ENCODE measurements at regions not wholly inside any gene's neighbourhood (a gene's known extent, or its start where the extent isn't known, plus 50 kb on each side); places are given as distances from the start of the nearest gene placed in this dataset.

GRCh38 chr9:87107072-87107471, 159.8 kb upstream of the GAS1 start:
- Histone ChIP-seq H3K4me2 (ENCODE audit: low read depth, low read length, poor library complexity, severe bottlenecking) (no peak overlapping the region), H3K9me3 (ENCODE audit: low read length) (no peaks in the 10 kb centered on the region), H3K9me2 (replicated peaks; ENCODE audit: insufficient read depth, low read length) (no peaks in the 10 kb centered on the region)

GRCh38 chr9:87108661-87109060, 161.4 kb upstream of the GAS1 start:
- Histone ChIP-seq H3K9ac (ENCODE audit: low read length) (no peak overlapping the region), H2AFZ (ENCODE audit: low read length) (no peak overlapping the region), H3K9me3 (ENCODE audit: low read length) (no peaks in the 10 kb centered on the region), H3K27ac (ENCODE audit: low read length) (no peak overlapping the region), H3K36me3 (ENCODE audit: insufficient read depth, low read length) (no peaks in the 10 kb centered on the region), H3K4me1 (ENCODE audit: low read length) (no peaks in the 10 kb centered on the region), H3K9me2 (replicated peaks; ENCODE audit: insufficient read depth, low read length) (no peaks in the 10 kb centered on the region), H3K27me3 (ENCODE audit: low read length) (0 out of 2 replicates have a peak, but pooled peaks cover 4% of the 10 kb centered on the region), H3K79me2 (ENCODE audit: low read length) (no peaks in the 10 kb centered on the region), H3K4me2 (ENCODE audit: low read depth, low read length, poor library complexity, severe bottlenecking) (no peak overlapping the region), H4K20me1 (ENCODE audit: insufficient read depth, low read depth, low read length) (no peaks in the 10 kb centered on the region), H3K4me3 (ENCODE audit: low read length) (no peak overlapping the region)
- no peak for DNase-seq

More at GRCh38 chr9:87107072-87107471, 159.8 kb upstream of the GAS1 start:
- Histone ChIP-seq H3K27ac (ENCODE audit: low read length) (no peak overlapping the region), H2AFZ (ENCODE audit: low read length) (no peak overlapping the region), H3K4me3 (ENCODE audit: low read length) (no peak overlapping the region), H3K79me2 (ENCODE audit: low read length) (no peaks in the 10 kb centered on the region), H3K36me3 (ENCODE audit: insufficient read depth, low read length) (no peaks in the 10 kb centered on the region), H3K4me1 (ENCODE audit: low read length) (no peaks in the 10 kb centered on the region), H4K20me1 (ENCODE audit: insufficient read depth, low read depth, low read length) (no peaks in the 10 kb centered on the region), H3K9ac (ENCODE audit: low read length) (no peak overlapping the region), H3K27me3 (ENCODE audit: low read length) (0 out of 2 replicates have a peak, but pooled peaks cover 4% of the 10 kb centered on the region)
- DNase-seq = peak; percentile 40

GRCh38 chr9:87109231-87109631, 161.9 kb upstream of the GAS1 start:
- DNase-seq = no peak
- Histone ChIP-seq H3K27ac (ENCODE audit: low read length) (no peak overlapping the region), H4K20me1 (ENCODE audit: insufficient read depth, low read depth, low read length) (no peaks in the 10 kb centered on the region), H3K4me3 (ENCODE audit: low read length) (no peak overlapping the region), H3K79me2 (ENCODE audit: low read length) (no peaks in the 10 kb centered on the region), H3K9me2 (replicated peaks; ENCODE audit: insufficient read depth, low read length) (no peaks in the 10 kb centered on the region), H3K9me3 (ENCODE audit: low read length) (no peaks in the 10 kb centered on the region), H3K4me1 (ENCODE audit: low read length) (no peaks in the 10 kb centered on the region), H2AFZ (ENCODE audit: low read length) (no peak overlapping the region), H3K36me3 (ENCODE audit: insufficient read depth, low read length) (no peaks in the 10 kb centered on the region), H3K4me2 (ENCODE audit: low read depth, low read length, poor library complexity, severe bottlenecking) (no peak overlapping the region), H3K27me3 (ENCODE audit: low read length) (0 out of 2 replicates have a peak, but pooled peaks cover 4% of the 10 kb centered on the region), H3K9ac (ENCODE audit: low read length) (no peak overlapping the region)

GRCh38 chr9:87109851-87110250, 162.5 kb upstream of the GAS1 start:
- H3K9me2 ChIP-seq (replicated peaks; ENCODE audit: insufficient read depth, low read length) = no peaks in the 10 kb centered on the region
- H3K4me3 ChIP-seq (ENCODE audit: low read length) = no peak overlapping the region
- 0 out of 2 replicates have a peak, but pooled peaks cover 4% of the 10 kb centered on the region for H3K27me3 ChIP-seq (ENCODE audit: low read length)
- no peaks in the 10 kb centered on the region for H3K4me1 ChIP-seq (ENCODE audit: low read length)
- H3K36me3 ChIP-seq (ENCODE audit: insufficient read depth, low read length) = no peaks in the 10 kb centered on the region
- no peak for DNase-seq
- H3K9ac ChIP-seq (ENCODE audit: low read length) = no peak overlapping the region
- H2AFZ ChIP-seq (ENCODE audit: low read length) = no peak overlapping the region
- H4K20me1 ChIP-seq (ENCODE audit: insufficient read depth, low read depth, low read length) = no peaks in the 10 kb centered on the region
- H3K79me2 ChIP-seq (ENCODE audit: low read length) = no peaks in the 10 kb centered on the region
- no peaks in the 10 kb centered on the region for H3K9me3 ChIP-seq (ENCODE audit: low read length)
- no peak overlapping the region for H3K4me2 ChIP-seq (ENCODE audit: low read depth, low read length, poor library complexity, severe bottlenecking)
- no peak overlapping the region for H3K27ac ChIP-seq (ENCODE audit: low read length)

GRCh38 chr9:87111010-87111409, 163.7 kb upstream of the GAS1 start:
- no peak overlapping the region for H3K9ac ChIP-seq (ENCODE audit: low read length)
- DNase-seq = no peak
- H4K20me1 ChIP-seq (ENCODE audit: insufficient read depth, low read depth, low read length) = no peaks in the 10 kb centered on the region
- H3K4me2 ChIP-seq (ENCODE audit: low read depth, low read length, poor library complexity, severe bottlenecking) = no peak overlapping the region
- no peak overlapping the region for H2AFZ ChIP-seq (ENCODE audit: low read length)
- H3K27me3 ChIP-seq (ENCODE audit: low read length) = no peaks in the 10 kb centered on the region
- no peaks in the 10 kb centered on the region for H3K9me2 ChIP-seq (replicated peaks; ENCODE audit: insufficient read depth, low read length)
- no peak overlapping the region for H3K27ac ChIP-seq (ENCODE audit: low read length)
- no peak overlapping the region for H3K4me3 ChIP-seq (ENCODE audit: low read length)
- H3K4me1 ChIP-seq (ENCODE audit: low read length) = no peaks in the 10 kb centered on the region
- no peaks in the 10 kb centered on the region for H3K36me3 ChIP-seq (ENCODE audit: insufficient read depth, low read length)
- H3K79me2 ChIP-seq (ENCODE audit: low read length) = no peaks in the 10 kb centered on the region
- H3K9me3 ChIP-seq (ENCODE audit: low read length) = no peaks in the 10 kb centered on the region

GRCh38 chr9:87112656-87113055, 165.3 kb upstream of the GAS1 start:
- Histone ChIP-seq H3K9me3 (ENCODE audit: low read length) (no peaks in the 10 kb centered on the region), H3K9ac (ENCODE audit: low read length) (no peak overlapping the region), H4K20me1 (ENCODE audit: insufficient read depth, low read depth, low read length) (no peaks in the 10 kb centered on the region), H3K36me3 (ENCODE audit: insufficient read depth, low read length) (no peaks in the 10 kb centered on the region), H3K27me3 (ENCODE audit: low read length) (no peaks in the 10 kb centered on the region), H3K9me2 (replicated peaks; ENCODE audit: insufficient read depth, low read length) (no peaks in the 10 kb centered on the region), H2AFZ (ENCODE audit: low read length) (no peak overlapping the region), H3K27ac (ENCODE audit: low read length) (no peak overlapping the region), H3K79me2 (ENCODE audit: low read length) (no peaks in the 10 kb centered on the region), H3K4me3 (ENCODE audit: low read length) (no peak overlapping the region), H3K4me2 (ENCODE audit: low read depth, low read length, poor library complexity, severe bottlenecking) (no peak overlapping the region), H3K4me1 (ENCODE audit: low read length) (no peaks in the 10 kb centered on the region)
- no peak for DNase-seq

GRCh38 chr9:87113874-87114273, 166.6 kb upstream of the GAS1 start:
- Histone ChIP-seq H3K4me2 (ENCODE audit: low read depth, low read length, poor library complexity, severe bottlenecking) (no peak overlapping the region), H4K20me1 (ENCODE audit: insufficient read depth, low read depth, low read length) (no peaks in the 10 kb centered on the region), H3K27ac (ENCODE audit: low read length) (no peak overlapping the region), H3K4me3 (ENCODE audit: low read length) (no peak overlapping the region), H3K4me1 (ENCODE audit: low read length) (no peaks in the 10 kb centered on the region), H3K36me3 (ENCODE audit: insufficient read depth, low read length) (no peaks in the 10 kb centered on the region), H3K79me2 (ENCODE audit: low read length) (no peaks in the 10 kb centered on the region), H3K27me3 (ENCODE audit: low read length) (no peaks in the 10 kb centered on the region), H3K9ac (ENCODE audit: low read length) (no peak overlapping the region), H3K9me2 (replicated peaks; ENCODE audit: insufficient read depth, low read length) (no peaks in the 10 kb centered on the region), H2AFZ (ENCODE audit: low read length) (no peak overlapping the region), H3K9me3 (ENCODE audit: low read length) (no peaks in the 10 kb centered on the region)
- DNase-seq = no peak

GRCh38 chr9:87115785-87116184, 168.5 kb upstream of the GAS1 start:
- Histone ChIP-seq H3K4me3 (ENCODE audit: low read length) (no peak overlapping the region), H3K4me2 (ENCODE audit: low read depth, low read length, poor library complexity, severe bottlenecking) (no peak overlapping the region), H3K27me3 (ENCODE audit: low read length) (no peaks in the 10 kb centered on the region), H3K9me3 (ENCODE audit: low read length) (no peaks in the 10 kb centered on the region), H3K9me2 (replicated peaks; ENCODE audit: insufficient read depth, low read length) (no peaks in the 10 kb centered on the region), H3K27ac (ENCODE audit: low read length) (no peak overlapping the region), H3K36me3 (ENCODE audit: insufficient read depth, low read length) (no peaks in the 10 kb centered on the region), H3K79me2 (ENCODE audit: low read length) (no peaks in the 10 kb centered on the region), H3K4me1 (ENCODE audit: low read length) (no peaks in the 10 kb centered on the region), H3K9ac (ENCODE audit: low read length) (no peak overlapping the region), H2AFZ (ENCODE audit: low read length) (no peak overlapping the region), H4K20me1 (ENCODE audit: insufficient read depth, low read depth, low read length) (no peaks in the 10 kb centered on the region)
- no peak for DNase-seq

GRCh38 chr9:87116492-87116891, 169.2 kb upstream of the GAS1 start:
- Histone ChIP-seq H3K4me3 (ENCODE audit: low read length) (no peak overlapping the region), H3K27me3 (ENCODE audit: low read length) (no peaks in the 10 kb centered on the region), H4K20me1 (ENCODE audit: insufficient read depth, low read depth, low read length) (no peaks in the 10 kb centered on the region), H3K4me2 (ENCODE audit: low read depth, low read length, poor library complexity, severe bottlenecking) (no peak overlapping the region), H3K27ac (ENCODE audit: low read length) (no peak overlapping the region), H3K4me1 (ENCODE audit: low read length) (no peaks in the 10 kb centered on the region), H3K79me2 (ENCODE audit: low read length) (no peaks in the 10 kb centered on the region), H3K9me3 (ENCODE audit: low read length) (no peaks in the 10 kb centered on the region), H2AFZ (ENCODE audit: low read length) (no peak overlapping the region), H3K36me3 (ENCODE audit: insufficient read depth, low read length) (no peaks in the 10 kb centered on the region), H3K9me2 (replicated peaks; ENCODE audit: insufficient read depth, low read length) (no peaks in the 10 kb centered on the region), H3K9ac (ENCODE audit: low read length) (no peak overlapping the region)
- no peak for DNase-seq

Data from Karpas-422 (cell line).